WTC11 (cell line): ENCODE measurements at regions not wholly inside any gene's neighbourhood (a gene's known extent, or its start where the extent isn't known, plus 50 kb on each side); places are given as distances from the start of the nearest gene placed in this dataset.

Source experiments
- ATAC-seq: fragments of 200-7000 bp; cut with Tn5 transposase; 2 replicates; pipeline ENCODE4 v1.10.0; 2021; ENCODE audit warnings: mild to moderate bottlenecking, moderate library complexity
- CTCF ChIA-PET: fragments of 300-600 bp; sonication (Branson Sonifier 250); formaldehyde crosslinking; loops from one replicate; lab custom pipeline; 2021; ENCODE audit warnings: antibody characterized with exemption; lab: Charles Lee
- POLR2A ChIA-PET: fragments of 350-600 bp; sonication (Branson Sonifier 250); formaldehyde crosslinking; loops from one replicate; lab custom pipeline; 2021; ENCODE audit warnings: antibody characterized with exemption; lab: Charles Lee
- DNase-seq: peaks from one replicate; pipeline ENCODE4 v3.0.0; 2021; ENCODE audit warnings: low spot score
- H3K27ac Mint-ChIP-seq: 2 replicates; pipeline ENCODE4 v1.8.0; 2021; ENCODE audit warnings: mixed read lengths
- H3K27me3 Mint-ChIP-seq: 2 replicates; pipeline ENCODE4 v1.8.0; 2021; ENCODE audit warnings: low read depth, mild to moderate bottlenecking, moderate library complexity, mixed read lengths
- H3K36me3 Mint-ChIP-seq: 2 replicates; pipeline ENCODE4 v1.8.0; 2021; ENCODE audit warnings: mixed read lengths
- H3K4me1 Mint-ChIP-seq: 2 replicates; pipeline ENCODE4 v1.8.0; 2022; ENCODE audit warnings: mixed read lengths
- H3K4me3 Mint-ChIP-seq: 2 replicates; pipeline ENCODE4 v1.8.0; 2021; ENCODE audit warnings: mild to moderate bottlenecking, moderate library complexity, mixed read lengths
- H3K9me3 Mint-ChIP-seq: 2 replicates; pipeline ENCODE4 v1.8.0; 2021; ENCODE audit warnings: mixed read lengths
- AFF4 ChIP-seq: sonication (generic); formaldehyde crosslinking; IDR thresholded peaks from 2 replicates; pipeline ENCODE4 v1.8.1; 2023; ENCODE audit warnings: mild to moderate bottlenecking, missing genetic modification reagents, borderline replicate concordance
- CBFB ChIP-seq: sonication (generic); formaldehyde crosslinking; IDR thresholded peaks from 2 replicates; pipeline ENCODE4 v1.8.1; 2022; ENCODE audit warnings: mild to moderate bottlenecking, low read depth, missing genetic modification reagents
- EMX1 ChIP-seq: fragments of 250-450 bp; sonication (Bioruptor Pico); IDR thresholded peaks from 2 replicates; pipeline ENCODE4 v1.8.0; 2021; ENCODE audit warnings: mild to moderate bottlenecking
- GRHL2 ChIP-seq: fragments of 250-450 bp; sonication (Bioruptor Pico); IDR thresholded peaks from 2 replicates; pipeline ENCODE4 v1.8.0; 2022; ENCODE audit warnings: mild to moderate bottlenecking, moderate library complexity; ENCODE audit not compliant: insufficient replicate concordance, severe bottlenecking
- NFE2L1 ChIP-seq: sonication (generic); formaldehyde crosslinking; IDR thresholded peaks from 2 replicates; pipeline ENCODE4 v1.8.1; 2023; ENCODE audit warnings: missing genetic modification reagents
- NFYB ChIP-seq: sonication (generic); formaldehyde crosslinking; conservative IDR thresholded peaks from 2 replicates; pipeline ENCODE4 v1.8.0; 2022; ENCODE audit warnings: low read depth, missing genetic modification reagents
- OVOL2 ChIP-seq: fragments of 250-450 bp; sonication (Bioruptor Pico); IDR thresholded peaks from 2 replicates; pipeline ENCODE4 v1.9.0; 2021; ENCODE audit warnings: mild to moderate bottlenecking, borderline replicate concordance
- TCF7 ChIP-seq: sonication (generic); formaldehyde crosslinking; IDR thresholded peaks from 2 replicates; pipeline ENCODE4 v1.8.0; 2022; ENCODE audit warnings: mild to moderate bottlenecking, low read depth, missing genetic modification reagents, moderate library complexity
- ZNF121 ChIP-seq: sonication (generic); formaldehyde crosslinking; IDR thresholded peaks from 2 replicates; pipeline ENCODE4 v1.8.0; 2023; ENCODE audit warnings: missing genetic modification reagents
- ZNF138 ChIP-seq: sonication (generic); formaldehyde crosslinking; conservative IDR thresholded peaks from 2 replicates; pipeline ENCODE4 v1.8.1; 2022; ENCODE audit warnings: mild to moderate bottlenecking, moderate library complexity, missing genetic modification reagents
- ZNF219 ChIP-seq: sonication (generic); formaldehyde crosslinking; IDR thresholded peaks from 2 replicates; pipeline ENCODE4 v1.8.0; 2023; ENCODE audit warnings: missing genetic modification reagents, mild to moderate bottlenecking, borderline replicate concordance
- ZNF232 ChIP-seq: sonication (generic); formaldehyde crosslinking; IDR thresholded peaks from 2 replicates; pipeline ENCODE4 v1.8.0; 2022; ENCODE audit warnings: mild to moderate bottlenecking, missing genetic modification reagents
- ZNF512 ChIP-seq: sonication (generic); formaldehyde crosslinking; IDR thresholded peaks from 2 replicates; pipeline ENCODE4 v1.8.1; 2022; ENCODE audit warnings: missing genetic modification reagents, borderline replicate concordance
- ZNF671 ChIP-seq: fragments of 250-450 bp; sonication (Bioruptor Pico); IDR thresholded peaks from 2 replicates; pipeline ENCODE4 v1.8.0; 2021; ENCODE audit warnings: mild to moderate bottlenecking
- ZSCAN18 ChIP-seq: fragments of 250-450 bp; sonication (Bioruptor Pico); IDR thresholded peaks from 2 replicates; pipeline ENCODE4 v2.1.2; 2022; ENCODE audit warnings: mild to moderate bottlenecking, moderate library complexity
- TF ChIP-seq, protein P1 (sequence below): sonication (generic); formaldehyde crosslinking; IDR thresholded peaks from 2 replicates; pipeline ENCODE4 v1.8.1; 2023; ENCODE audit warnings: mild to moderate bottlenecking, missing genetic modification reagents
- TF ChIP-seq, protein P2 (sequence below): sonication (generic); formaldehyde crosslinking; IDR thresholded peaks from 2 replicates; pipeline ENCODE4 v1.8.1; 2022; ENCODE audit warnings: low read depth, missing genetic modification reagents, borderline replicate concordance
- TF ChIP-seq, protein P3 (sequence below): fragments of 250-450 bp; sonication (Bioruptor Pico); IDR thresholded peaks from 2 replicates; pipeline ENCODE4 v1.8.0; 2021; ENCODE audit warnings: mild to moderate bottlenecking

DNA sequence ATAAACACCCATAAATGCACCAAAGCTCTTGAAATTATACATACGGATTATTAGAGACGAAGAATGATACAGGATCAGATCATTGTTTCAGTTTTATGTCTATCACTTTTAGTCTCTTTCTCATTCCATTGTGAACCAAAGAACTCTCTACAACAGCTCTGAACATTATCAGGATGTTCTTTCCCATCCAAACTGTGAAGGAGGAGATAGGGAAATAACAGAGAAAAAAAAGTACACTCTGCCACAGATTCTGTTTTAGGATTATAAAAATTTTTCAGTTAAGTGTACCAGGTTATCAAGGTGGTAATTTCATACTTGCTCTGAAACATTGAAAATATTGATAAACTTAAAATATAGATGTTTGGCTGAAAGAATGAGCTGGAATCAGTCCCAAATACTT lies 270.9 kb downstream of the MZT1 start (continued):
- TF ChIP-seq, protein P1, sequence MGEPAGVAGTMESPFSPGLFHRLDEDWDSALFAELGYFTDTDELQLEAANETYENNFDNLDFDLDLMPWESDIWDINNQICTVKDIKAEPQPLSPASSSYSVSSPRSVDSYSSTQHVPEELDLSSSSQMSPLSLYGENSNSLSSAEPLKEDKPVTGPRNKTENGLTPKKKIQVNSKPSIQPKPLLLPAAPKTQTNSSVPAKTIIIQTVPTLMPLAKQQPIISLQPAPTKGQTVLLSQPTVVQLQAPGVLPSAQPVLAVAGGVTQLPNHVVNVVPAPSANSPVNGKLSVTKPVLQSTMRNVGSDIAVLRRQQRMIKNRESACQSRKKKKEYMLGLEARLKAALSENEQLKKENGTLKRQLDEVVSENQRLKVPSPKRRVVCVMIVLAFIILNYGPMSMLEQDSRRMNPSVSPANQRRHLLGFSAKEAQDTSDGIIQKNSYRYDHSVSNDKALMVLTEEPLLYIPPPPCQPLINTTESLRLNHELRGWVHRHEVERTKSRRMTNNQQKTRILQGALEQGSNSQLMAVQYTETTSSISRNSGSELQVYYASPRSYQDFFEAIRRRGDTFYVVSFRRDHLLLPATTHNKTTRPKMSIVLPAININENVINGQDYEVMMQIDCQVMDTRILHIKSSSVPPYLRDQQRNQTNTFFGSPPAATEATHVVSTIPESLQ (CRISPR knock-in tag), result no peak
- no peak for TF ChIP-seq NFE2L1 (CRISPR knock-in tag)
- TF ChIP-seq, all 79 proteins: peak for 0

DNA sequence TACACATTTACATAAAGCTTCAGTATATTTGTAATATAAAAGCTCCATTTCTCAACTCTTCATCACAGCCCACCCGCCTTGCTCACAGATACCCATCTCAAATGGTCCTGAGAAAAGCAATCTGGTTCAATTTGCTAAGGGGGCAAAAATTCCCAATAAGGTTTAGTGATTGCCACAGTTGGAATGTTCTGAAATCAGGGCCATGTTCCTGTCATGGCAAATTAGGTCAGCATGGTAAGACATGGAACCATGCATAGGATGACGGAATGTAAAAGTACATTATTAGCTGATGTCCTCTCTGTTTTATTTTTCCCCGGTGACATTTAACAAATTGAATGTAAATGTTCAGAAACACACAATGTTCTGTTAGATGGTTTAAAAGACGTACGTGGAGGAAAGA lies 274.3 kb downstream of the MZT1 start:
- no peak overlapping the region for H3K4me3 Mint-ChIP-seq
- CTCF ChIA-PET, result no interaction called here

DNA sequence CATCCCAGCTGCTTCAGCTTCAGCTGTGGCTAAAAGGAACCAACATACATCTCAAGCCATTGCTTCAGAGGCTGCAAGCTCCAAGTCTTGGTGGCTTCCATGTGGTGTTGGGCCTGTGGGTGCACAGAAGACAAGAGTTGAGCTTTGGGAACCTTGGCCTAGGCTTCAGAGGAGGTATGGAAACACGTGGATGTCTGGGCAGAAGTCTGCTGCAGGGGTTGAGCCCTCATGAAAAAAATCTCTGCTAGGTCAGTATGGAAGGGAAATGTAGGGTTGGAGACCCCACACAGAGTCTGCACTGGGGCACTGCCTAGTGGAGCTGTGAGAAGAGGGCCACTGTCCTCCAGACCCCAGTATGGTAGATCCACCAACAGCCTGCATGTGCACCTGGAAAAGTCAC lies 279.3 kb downstream of the MZT1 start:
- Mint-ChIP-seq H3K9me3 (peaks cover 37% of the 10 kb centered on the region), H3K4me3 (no peak overlapping the region), H3K27ac (no peak overlapping the region), H3K4me1 (no peaks in the 10 kb centered on the region), H3K27me3 (no peaks in the 10 kb centered on the region), H3K36me3 (peaks cover 30% of the 10 kb centered on the region)
- ChIA-PET CTCF (no interaction called here), POLR2A (no interaction called here)
- ATAC-seq, result no peak
- no peak for DNase-seq
- TF ChIP-seq ZNF512 (CRISPR knock-in tag), result no peak
- no peak for TF ChIP-seq GRHL2
- TF ChIP-seq ZNF232, result no peak
- no peak for TF ChIP-seq ZNF219 (CRISPR knock-in tag)
- TF ChIP-seq NFYB, result no peak
- no peak for TF ChIP-seq CBFB (CRISPR knock-in tag)
- no peak for TF ChIP-seq ZNF671 (CRISPR knock-in tag)
- TF ChIP-seq, protein P2, sequence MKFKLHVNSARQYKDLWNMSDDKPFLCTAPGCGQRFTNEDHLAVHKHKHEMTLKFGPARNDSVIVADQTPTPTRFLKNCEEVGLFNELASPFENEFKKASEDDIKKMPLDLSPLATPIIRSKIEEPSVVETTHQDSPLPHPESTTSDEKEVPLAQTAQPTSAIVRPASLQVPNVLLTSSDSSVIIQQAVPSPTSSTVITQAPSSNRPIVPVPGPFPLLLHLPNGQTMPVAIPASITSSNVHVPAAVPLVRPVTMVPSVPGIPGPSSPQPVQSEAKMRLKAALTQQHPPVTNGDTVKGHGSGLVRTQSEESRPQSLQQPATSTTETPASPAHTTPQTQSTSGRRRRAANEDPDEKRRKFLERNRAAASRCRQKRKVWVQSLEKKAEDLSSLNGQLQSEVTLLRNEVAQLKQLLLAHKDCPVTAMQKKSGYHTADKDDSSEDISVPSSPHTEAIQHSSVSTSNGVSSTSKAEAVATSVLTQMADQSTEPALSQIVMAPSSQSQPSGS, result no peak
- TF ChIP-seq TCF7, result no peak

More for the DNA sequence above, 274.3 kb downstream of the MZT1 start:
- ATAC-seq (no peak), DNase-seq (no peak)
- Mint-ChIP-seq H3K27me3 (no peaks in the 10 kb centered on the region), H3K36me3 (peaks cover 19% of the 10 kb centered on the region), H3K27ac (no peak overlapping the region), H3K4me1 (peaks cover 8% of the 10 kb centered on the region), H3K9me3 (peaks cover 22% of the 10 kb centered on the region)
- no peak for TF ChIP-seq NFE2L1 (CRISPR knock-in tag)
- TF ChIP-seq ZNF138 (CRISPR knock-in tag), result no peak
- TF ChIP-seq AFF4 (CRISPR knock-in tag), result no peak
- TF ChIP-seq ZSCAN18 (CRISPR knock-in tag), result no peak
- TF ChIP-seq ZNF121 (CRISPR knock-in tag), result no peak
- no peak for TF ChIP-seq EMX1 (CRISPR knock-in tag)
- TF ChIP-seq, protein P3, sequence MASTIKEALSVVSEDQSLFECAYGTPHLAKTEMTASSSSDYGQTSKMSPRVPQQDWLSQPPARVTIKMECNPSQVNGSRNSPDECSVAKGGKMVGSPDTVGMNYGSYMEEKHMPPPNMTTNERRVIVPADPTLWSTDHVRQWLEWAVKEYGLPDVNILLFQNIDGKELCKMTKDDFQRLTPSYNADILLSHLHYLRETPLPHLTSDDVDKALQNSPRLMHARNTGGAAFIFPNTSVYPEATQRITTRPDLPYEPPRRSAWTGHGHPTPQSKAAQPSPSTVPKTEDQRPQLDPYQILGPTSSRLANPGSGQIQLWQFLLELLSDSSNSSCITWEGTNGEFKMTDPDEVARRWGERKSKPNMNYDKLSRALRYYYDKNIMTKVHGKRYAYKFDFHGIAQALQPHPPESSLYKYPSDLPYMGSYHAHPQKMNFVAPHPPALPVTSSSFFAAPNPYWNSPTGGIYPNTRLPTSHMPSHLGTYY, result no peak
- no peak for TF ChIP-seq OVOL2 (CRISPR knock-in tag)
- POLR2A ChIA-PET, result no interaction called here
